ENCODE measurements at regions not wholly inside any gene's neighbourhood (a gene's known extent, or its start where the extent isn't known, plus 50 kb on each side); places are given as distances from the start of the nearest gene placed in this dataset.
"Not testable (repeated sequence)": the region's sequence is repeated elsewhere in the genome, so short reads cannot be mapped to it uniquely, and the experiment has no call there.

DNA sequence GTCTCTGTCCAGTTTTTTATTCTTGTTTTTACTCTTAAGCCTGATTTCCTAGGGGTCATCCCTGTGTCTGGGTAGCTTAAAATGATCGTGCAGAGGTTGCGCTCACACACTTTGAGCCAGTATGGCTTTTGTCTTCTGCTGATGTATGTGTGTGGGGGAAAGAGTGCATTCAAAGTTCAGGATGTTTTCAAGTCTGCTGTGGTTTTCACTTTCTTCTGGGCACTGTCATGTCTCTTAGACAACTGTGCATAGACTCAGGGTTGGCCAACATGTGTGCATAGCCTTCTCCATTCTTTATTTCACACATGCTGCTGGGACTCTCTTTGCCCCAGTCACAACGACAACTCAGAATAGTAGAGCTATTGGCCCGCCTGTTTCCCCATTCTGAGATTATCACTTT lies 139.1 kb downstream of the WNT7A start:
- Histone ChIP-seq H3K36me3 (replicated peaks in 1 of 2; ENCODE audit: control insufficient read depth in 1 of 2, insufficient read depth in 2 of 2, low read length in 2 of 2) (no peaks in the 10 kb centered on the region), H4K20me1 (ENCODE audit: insufficient read depth, low read length) (no peaks in the 10 kb centered on the region), H3K79me2 (ENCODE audit: insufficient read depth, low read length) (no peaks in the 10 kb centered on the region), H3K4me3 (replicated peaks in 1 of 3; ENCODE audit: low read depth in 2 of 3, low read length in 3 of 3) (no peak overlapping the region), H2AFZ (ENCODE audit: insufficient read depth, low read depth, low read length, poor library complexity, severe bottlenecking) (no peak overlapping the region), H3K9ac (ENCODE audit: insufficient read depth, low read length, poor library complexity, severe bottlenecking) (no peak overlapping the region), H3K4me1 (ENCODE audit: control insufficient read depth in 1 of 2, insufficient read depth in 2 of 2, low read length in 2 of 2) (no peaks in the 10 kb centered on the region), H3K9me3 (replicated peaks in 1 of 2; ENCODE audit: control insufficient read depth in 1 of 2, insufficient read depth in 1 of 2, low read length in 2 of 2) (peaks cover 4 to 20% of the 10 kb centered on the region in 2 donors), H3K4me2 (replicated peaks; ENCODE audit: extremely low read depth, low read length, poor library complexity, severe bottlenecking) (no peak overlapping the region), H3K27ac (ENCODE audit: low read depth in 1 of 2, low read length in 2 of 2) (no peak overlapping the region), H3K27me3 (ENCODE audit: control insufficient read depth in 2 of 2, insufficient read depth in 2 of 2, low read length in 2 of 2) (no peaks in the 10 kb centered on the region)
- 92% methylated on average over 3 of the region's 4 CpGs for WGBS (ENCODE audit: insufficient coverage)
- intact Hi-C loops (cut with micrococcal nuclease) = no loop called here
- peaks cover 0 to 25% (median 20%) of the 10 kb centered on the region in 7 donors for H3K9me3 Mint-ChIP-seq
- no peaks in the 10 kb centered on the region for H3K36me3 Mint-ChIP-seq
- TF ChIP-seq, protein P1, sequence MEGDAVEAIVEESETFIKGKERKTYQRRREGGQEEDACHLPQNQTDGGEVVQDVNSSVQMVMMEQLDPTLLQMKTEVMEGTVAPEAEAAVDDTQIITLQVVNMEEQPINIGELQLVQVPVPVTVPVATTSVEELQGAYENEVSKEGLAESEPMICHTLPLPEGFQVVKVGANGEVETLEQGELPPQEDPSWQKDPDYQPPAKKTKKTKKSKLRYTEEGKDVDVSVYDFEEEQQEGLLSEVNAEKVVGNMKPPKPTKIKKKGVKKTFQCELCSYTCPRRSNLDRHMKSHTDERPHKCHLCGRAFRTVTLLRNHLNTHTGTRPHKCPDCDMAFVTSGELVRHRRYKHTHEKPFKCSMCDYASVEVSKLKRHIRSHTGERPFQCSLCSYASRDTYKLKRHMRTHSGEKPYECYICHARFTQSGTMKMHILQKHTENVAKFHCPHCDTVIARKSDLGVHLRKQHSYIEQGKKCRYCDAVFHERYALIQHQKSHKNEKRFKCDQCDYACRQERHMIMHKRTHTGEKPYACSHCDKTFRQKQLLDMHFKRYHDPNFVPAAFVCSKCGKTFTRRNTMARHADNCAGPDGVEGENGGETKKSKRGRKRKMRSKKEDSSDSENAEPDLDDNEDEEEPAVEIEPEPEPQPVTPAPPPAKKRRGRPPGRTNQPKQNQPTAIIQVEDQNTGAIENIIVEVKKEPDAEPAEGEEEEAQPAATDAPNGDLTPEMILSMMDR (IDR thresholded peaks at IDR 0.05) = no peak
- H3K4me1 Mint-ChIP-seq = no peaks in the 10 kb centered on the region
- no peak for DNase-seq
- H3K27me3 Mint-ChIP-seq (ENCODE audit: low read depth in 3 of 3) = peaks cover 4 to 10% (median 6%) of the 10 kb centered on the region in 3 donors
- H3K27ac Mint-ChIP-seq = no peak overlapping the region
- H3K4me3 Mint-ChIP-seq = no peak overlapping the region

DNA sequence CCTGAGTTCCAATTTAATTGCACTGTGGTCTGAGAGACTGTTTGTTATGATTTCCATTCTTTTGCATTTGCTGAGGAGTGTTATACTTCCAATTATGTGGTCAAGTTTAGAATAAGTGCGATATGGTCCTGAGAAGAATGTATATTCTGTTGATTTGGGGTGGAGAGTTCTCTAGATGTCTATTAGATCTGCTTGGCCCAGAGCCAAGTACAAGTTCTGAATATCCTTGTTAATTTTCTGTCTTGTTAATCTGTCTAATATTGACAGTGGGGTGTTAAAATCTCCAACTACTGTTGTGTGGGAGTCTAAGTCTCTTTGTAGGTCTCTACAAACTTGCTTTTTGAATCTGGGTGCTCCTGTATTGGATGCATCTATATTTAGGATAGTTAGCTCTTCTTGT lies 146.1 kb downstream of the WNT7A start:
- H3K4me1 Mint-ChIP-seq; intact Hi-C loops (cut with micrococcal nuclease); H3K79me2 ChIP-seq (ENCODE audit: insufficient read depth, low read length); H3K4me1 ChIP-seq (ENCODE audit: control insufficient read depth in 1 of 2, insufficient read depth in 2 of 2, low read length in 2 of 2); H3K4me3 ChIP-seq (replicated peaks in 1 of 3; ENCODE audit: low read depth in 2 of 3, low read length in 3 of 3); H3K36me3 ChIP-seq (replicated peaks in 1 of 2; ENCODE audit: control insufficient read depth in 1 of 2, insufficient read depth in 2 of 2, low read length in 2 of 2); H3K4me3 Mint-ChIP-seq; H3K27ac ChIP-seq (ENCODE audit: low read depth in 1 of 2, low read length in 2 of 2); H3K36me3 Mint-ChIP-seq; H3K9ac ChIP-seq (ENCODE audit: insufficient read depth, low read length, poor library complexity, severe bottlenecking); DNase-seq; H3K27ac Mint-ChIP-seq; H3K4me2 ChIP-seq (replicated peaks; ENCODE audit: extremely low read depth, low read length, poor library complexity, severe bottlenecking); H3K27me3 Mint-ChIP-seq (ENCODE audit: low read depth in 3 of 3); H3K27me3 ChIP-seq (ENCODE audit: control insufficient read depth in 2 of 2, insufficient read depth in 2 of 2, low read length in 2 of 2); H2AFZ ChIP-seq (ENCODE audit: insufficient read depth, low read depth, low read length, poor library complexity, severe bottlenecking); H4K20me1 ChIP-seq (ENCODE audit: insufficient read depth, low read length): not testable (repeated sequence)
- H3K9me3 ChIP-seq (replicated peaks in 1 of 2; ENCODE audit: control insufficient read depth in 1 of 2, insufficient read depth in 1 of 2, low read length in 2 of 2) = peaks cover 4 to 13% of the 10 kb centered on the region in 2 donors
- H3K9me3 Mint-ChIP-seq = peaks cover 12 to 47% (median 20%) of the 10 kb centered on the region in 7 donors
- WGBS (ENCODE audit: insufficient coverage) = 86% methylated on average over 1 of the region's 1 CpG
